ENCODE measurements at regions not wholly inside any gene's neighbourhood (a gene's known extent, or its start where the extent isn't known, plus 50 kb on each side); places are given as distances from the start of the nearest gene placed in this dataset.

DNA sequence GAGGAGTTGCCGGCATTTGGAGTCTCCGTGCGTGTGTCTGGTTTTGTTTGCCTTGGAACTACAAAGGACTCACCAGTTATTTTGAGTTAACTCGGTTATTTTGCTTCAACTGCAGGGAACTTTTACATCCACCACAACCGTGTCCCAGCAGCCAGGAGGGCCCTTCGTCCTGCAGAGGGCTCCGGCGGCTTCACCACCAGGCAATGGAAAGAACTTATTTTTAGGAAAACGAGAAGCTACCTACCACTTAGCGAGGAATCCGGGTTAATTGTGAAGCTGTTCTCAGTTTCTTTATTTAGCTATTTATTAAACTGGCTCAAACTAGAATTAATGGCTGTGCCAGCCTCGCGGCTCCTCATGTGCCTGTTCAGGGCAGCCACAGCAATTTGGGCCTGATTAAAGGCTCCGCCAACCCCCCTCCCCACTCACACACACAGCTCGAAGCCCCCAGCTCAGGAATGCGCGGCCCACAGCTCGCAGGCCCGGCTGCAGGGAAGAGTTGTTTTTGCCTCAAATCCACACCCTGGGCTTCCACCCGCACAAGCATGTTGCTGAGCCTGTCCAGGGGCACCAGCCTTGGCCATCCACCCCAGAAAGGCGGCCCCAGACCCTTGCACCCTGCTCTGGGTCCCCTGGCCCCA lies 55.9 kb upstream of the FGF3 start:
- intact Hi-C loops (cut with micrococcal nuclease; ENCODE audit: unreplicated experiment): no loop called here
- no peaks in the 10 kb centered on the region for H3K4me1 ChIP-seq (ENCODE audit: control insufficient read depth, insufficient read depth, low read length)
- in situ Hi-C loops (cut with HindIII; ENCODE audit: low pct_unique_long_range_greater_than_20kb, low sequenced_read_pairs): no loop called here
- ChIA-PET CTCF (interaction anchor here (0.6 kb wide), 2 partner anchors 13 to 253 kb away, joined by 3 to 4 read pairs; no protein-coding TSS in a partner anchor), POLR2A (no interaction called here)
- ATAC-seq (no peak), DNase-seq (ENCODE audit: low read depth, low spot score) (no peak)
- TF ChIP-seq SIN3A (IDR thresholded peaks at IDR 0.05; ENCODE audit: borderline replicate concordance, insufficient read depth, low read depth, low read length) (no peak), TCF7L2 (IDR thresholded peaks at IDR 0.05; ENCODE audit: low read depth, low read length) (no peak), POLR2AphosphoS5 (IDR thresholded peaks at IDR 0.05; ENCODE audit: low read depth, low read length) (no peak)
- TF ChIP-seq, protein P1, sequence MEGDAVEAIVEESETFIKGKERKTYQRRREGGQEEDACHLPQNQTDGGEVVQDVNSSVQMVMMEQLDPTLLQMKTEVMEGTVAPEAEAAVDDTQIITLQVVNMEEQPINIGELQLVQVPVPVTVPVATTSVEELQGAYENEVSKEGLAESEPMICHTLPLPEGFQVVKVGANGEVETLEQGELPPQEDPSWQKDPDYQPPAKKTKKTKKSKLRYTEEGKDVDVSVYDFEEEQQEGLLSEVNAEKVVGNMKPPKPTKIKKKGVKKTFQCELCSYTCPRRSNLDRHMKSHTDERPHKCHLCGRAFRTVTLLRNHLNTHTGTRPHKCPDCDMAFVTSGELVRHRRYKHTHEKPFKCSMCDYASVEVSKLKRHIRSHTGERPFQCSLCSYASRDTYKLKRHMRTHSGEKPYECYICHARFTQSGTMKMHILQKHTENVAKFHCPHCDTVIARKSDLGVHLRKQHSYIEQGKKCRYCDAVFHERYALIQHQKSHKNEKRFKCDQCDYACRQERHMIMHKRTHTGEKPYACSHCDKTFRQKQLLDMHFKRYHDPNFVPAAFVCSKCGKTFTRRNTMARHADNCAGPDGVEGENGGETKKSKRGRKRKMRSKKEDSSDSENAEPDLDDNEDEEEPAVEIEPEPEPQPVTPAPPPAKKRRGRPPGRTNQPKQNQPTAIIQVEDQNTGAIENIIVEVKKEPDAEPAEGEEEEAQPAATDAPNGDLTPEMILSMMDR (IDR thresholded peaks at IDR 0.05): no peak
- TF ChIP-seq, protein P2, sequence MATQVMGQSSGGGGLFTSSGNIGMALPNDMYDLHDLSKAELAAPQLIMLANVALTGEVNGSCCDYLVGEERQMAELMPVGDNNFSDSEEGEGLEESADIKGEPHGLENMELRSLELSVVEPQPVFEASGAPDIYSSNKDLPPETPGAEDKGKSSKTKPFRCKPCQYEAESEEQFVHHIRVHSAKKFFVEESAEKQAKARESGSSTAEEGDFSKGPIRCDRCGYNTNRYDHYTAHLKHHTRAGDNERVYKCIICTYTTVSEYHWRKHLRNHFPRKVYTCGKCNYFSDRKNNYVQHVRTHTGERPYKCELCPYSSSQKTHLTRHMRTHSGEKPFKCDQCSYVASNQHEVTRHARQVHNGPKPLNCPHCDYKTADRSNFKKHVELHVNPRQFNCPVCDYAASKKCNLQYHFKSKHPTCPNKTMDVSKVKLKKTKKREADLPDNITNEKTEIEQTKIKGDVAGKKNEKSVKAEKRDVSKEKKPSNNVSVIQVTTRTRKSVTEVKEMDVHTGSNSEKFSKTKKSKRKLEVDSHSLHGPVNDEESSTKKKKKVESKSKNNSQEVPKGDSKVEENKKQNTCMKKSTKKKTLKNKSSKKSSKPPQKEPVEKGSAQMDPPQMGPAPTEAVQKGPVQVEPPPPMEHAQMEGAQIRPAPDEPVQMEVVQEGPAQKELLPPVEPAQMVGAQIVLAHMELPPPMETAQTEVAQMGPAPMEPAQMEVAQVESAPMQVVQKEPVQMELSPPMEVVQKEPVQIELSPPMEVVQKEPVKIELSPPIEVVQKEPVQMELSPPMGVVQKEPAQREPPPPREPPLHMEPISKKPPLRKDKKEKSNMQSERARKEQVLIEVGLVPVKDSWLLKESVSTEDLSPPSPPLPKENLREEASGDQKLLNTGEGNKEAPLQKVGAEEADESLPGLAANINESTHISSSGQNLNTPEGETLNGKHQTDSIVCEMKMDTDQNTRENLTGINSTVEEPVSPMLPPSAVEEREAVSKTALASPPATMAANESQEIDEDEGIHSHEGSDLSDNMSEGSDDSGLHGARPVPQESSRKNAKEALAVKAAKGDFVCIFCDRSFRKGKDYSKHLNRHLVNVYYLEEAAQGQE (IDR thresholded peaks at IDR 0.05; ENCODE audit: insufficient read depth in 1 of 2, low read depth in 2 of 2, low read length in 1 of 2): no peak
- no peak overlapping the region for H3K27ac ChIP-seq (ENCODE audit: low read length)
- H3K27me3 ChIP-seq (ENCODE audit: control insufficient read depth, insufficient read depth, low read length): no peaks in the 10 kb centered on the region; the same call in 1 of the 2 replicates
- H3K9me3 ChIP-seq (ENCODE audit: control insufficient read depth, insufficient read depth, low read depth, low read length): no peaks in the 10 kb centered on the region
- H3K36me3 ChIP-seq (ENCODE audit: control insufficient read depth, insufficient read depth, low read length): no peaks in the 10 kb centered on the region
- no TSS peak for BruUV-seq (replicated peaks)
- no peak overlapping the region for H3K4me3 ChIP-seq (ENCODE audit: low read depth in 2 of 2, low read length in 2 of 2)

DNA sequence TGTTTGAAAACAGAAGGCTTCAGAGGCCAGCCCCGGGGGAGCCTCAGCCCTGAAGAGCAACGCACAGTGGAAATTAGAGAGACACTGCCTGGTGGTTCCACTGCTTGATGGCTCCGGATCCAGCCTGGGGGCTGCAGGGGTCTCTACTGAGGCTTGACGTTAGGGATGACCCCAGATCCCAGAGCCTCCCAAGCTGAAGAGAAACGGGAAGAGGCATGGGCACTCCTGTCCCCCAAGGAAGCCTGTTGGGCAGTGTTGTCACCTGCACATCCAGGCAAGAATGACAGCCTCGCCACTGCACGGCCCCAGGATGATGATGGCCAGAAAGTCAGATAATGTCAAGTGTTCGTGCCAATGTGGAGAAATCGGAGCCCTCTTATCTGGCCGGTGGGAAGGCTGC lies 56.8 kb upstream of the FGF3 start:
- H3K4me1 ChIP-seq (ENCODE audit: control insufficient read depth, insufficient read depth, low read length): no peaks in the 10 kb centered on the region
- no peaks in the 10 kb centered on the region for H3K9me3 ChIP-seq (ENCODE audit: control insufficient read depth, insufficient read depth, low read depth, low read length)
- ATAC-seq (no peak), DNase-seq (ENCODE audit: low read depth, low spot score) (no peak)
- intact Hi-C loops (cut with micrococcal nuclease; ENCODE audit: unreplicated experiment) (no loop called here), in situ Hi-C loops (cut with HindIII; ENCODE audit: low pct_unique_long_range_greater_than_20kb, low sequenced_read_pairs) (no loop called here)
- CTCF ChIA-PET: no interaction called here
- no peak overlapping the region for H3K27ac ChIP-seq (ENCODE audit: low read length)
- POLR2A ChIA-PET: no interaction called here
- no peaks in the 10 kb centered on the region; the same call in 1 of the 2 replicates for H3K27me3 ChIP-seq (ENCODE audit: control insufficient read depth, insufficient read depth, low read length)
- H3K4me3 ChIP-seq (ENCODE audit: low read depth in 2 of 2, low read length in 2 of 2): no peak overlapping the region
- BruUV-seq (replicated peaks): no TSS peak
- no peaks in the 10 kb centered on the region for H3K36me3 ChIP-seq (ENCODE audit: control insufficient read depth, insufficient read depth, low read length)
- TF ChIP-seq, protein P1 (IDR thresholded peaks at IDR 0.05): no peak
- TF ChIP-seq SIN3A (IDR thresholded peaks at IDR 0.05; ENCODE audit: borderline replicate concordance, insufficient read depth, low read depth, low read length) (no peak), POLR2AphosphoS5 (IDR thresholded peaks at IDR 0.05; ENCODE audit: low read depth, low read length) (no peak)
- TF ChIP-seq, protein P2 (IDR thresholded peaks at IDR 0.05; ENCODE audit: insufficient read depth in 1 of 2, low read depth in 2 of 2, low read length in 1 of 2): no peak

Data from Panc1 (cell line).